Breast epithelium (tissue), 4 donors: ENCODE measurements at regions not wholly inside any gene's neighbourhood (a gene's known extent, or its start where the extent isn't known, plus 50 kb on each side); places are given as distances from the start of the nearest gene placed in this dataset.

Source experiments
- DNase-seq, 2 donors: peaks; one replicate each; pipeline ENCODE4 v3.0.0-alpha.2; 2019; ENCODE audit warnings: low spot score in 2 of 2
- H3K27ac ChIP-seq, 2 donors: fragments of 200-600 bp; sonication (generic) in 1 of 2; one replicate each; pipeline ENCODE4 v1.5.1; 2016 to 2019; ENCODE audit warnings: mild to moderate bottlenecking in 1 of 2
- H3K27me3 ChIP-seq, 2 donors: fragments of 200-600 bp; sonication (generic) in 1 of 2; one replicate each; pipeline versions ENCODE4 v1.5.1 to v1.6.0; 2017 to 2019; ENCODE audit warnings: control low read depth in 1 of 2, mild to moderate bottlenecking in 1 of 2
- H3K36me3 ChIP-seq: fragments of 200-600 bp; one replicate; pipeline ENCODE4 v1.5.1; 2019
- H3K4me1 ChIP-seq, 2 donors: fragments of 200-600 bp; sonication (generic); one replicate each; pipeline ENCODE4 v1.5.1; 2016 to 2019; ENCODE audit warnings: control low read depth in 1 of 2
- H3K4me3 ChIP-seq, 3 donors: fragments of 200-600 bp; sonication (generic); 1 replicate in 2 of 3; 2 replicates in 1 of 3; pipeline ENCODE4 v1.5.1; 2016 to 2019; ENCODE audit warnings: mild to moderate bottlenecking in 3 of 3, moderate library complexity in 2 of 3
- H3K9me3 ChIP-seq, 2 donors: fragments of 200-600 bp; sonication (generic) in 1 of 2; one replicate each; pipeline ENCODE4 v1.5.1; 2016 to 2019; ENCODE audit warnings: control low read depth in 1 of 2
- POLR2A ChIP-seq: fragments of 450-650 bp; IDR thresholded peaks from one replicate; pipeline ENCODE4 v1.6.1; 2016; ENCODE audit warnings: antibody characterized with exemption, mild to moderate bottlenecking, moderate library complexity
- POLR2AphosphoS5 ChIP-seq, 3 donors: sonication (generic); formaldehyde crosslinking; IDR thresholded peaks; one replicate each; pipeline ENCODE4 v1.6.1; 2017; ENCODE audit warnings: antibody characterized with exemption in 3 of 3
- intact Hi-C: fragments of 100-400 bp; cut with DNase I; formaldehyde crosslinking; loops from one replicate; pipeline ENCODE4 v1.15.1; 2023; ENCODE audit warnings: low total_unique reads
- TF ChIP-seq, protein P1 (sequence below), 3 donors: fragments of 450-650 bp; IDR thresholded peaks; one replicate each; pipeline ENCODE4 v1.5.1; 2016 to 2017; ENCODE audit warnings: antibody characterized with exemption in 3 of 3, mild to moderate bottlenecking in 3 of 3, moderate library complexity in 3 of 3

GRCh38 chr2:51225377-51225776 is 193.4 kb upstream of the NRXN1 start:
- Histone ChIP-seq H3K4me1 (no peaks in the 10 kb centered on the region), H3K27ac (no peak overlapping the region), H3K27me3 (no peaks in the 10 kb centered on the region), H3K36me3 (no peaks in the 10 kb centered on the region), H3K4me3 (no peak overlapping the region), H3K9me3 (no peaks in the 10 kb centered on the region)
- TF ChIP-seq POLR2AphosphoS5 (IDR thresholded peaks at IDR 0.05) (no peak), POLR2A (no peak)
- TF ChIP-seq, protein P1, sequence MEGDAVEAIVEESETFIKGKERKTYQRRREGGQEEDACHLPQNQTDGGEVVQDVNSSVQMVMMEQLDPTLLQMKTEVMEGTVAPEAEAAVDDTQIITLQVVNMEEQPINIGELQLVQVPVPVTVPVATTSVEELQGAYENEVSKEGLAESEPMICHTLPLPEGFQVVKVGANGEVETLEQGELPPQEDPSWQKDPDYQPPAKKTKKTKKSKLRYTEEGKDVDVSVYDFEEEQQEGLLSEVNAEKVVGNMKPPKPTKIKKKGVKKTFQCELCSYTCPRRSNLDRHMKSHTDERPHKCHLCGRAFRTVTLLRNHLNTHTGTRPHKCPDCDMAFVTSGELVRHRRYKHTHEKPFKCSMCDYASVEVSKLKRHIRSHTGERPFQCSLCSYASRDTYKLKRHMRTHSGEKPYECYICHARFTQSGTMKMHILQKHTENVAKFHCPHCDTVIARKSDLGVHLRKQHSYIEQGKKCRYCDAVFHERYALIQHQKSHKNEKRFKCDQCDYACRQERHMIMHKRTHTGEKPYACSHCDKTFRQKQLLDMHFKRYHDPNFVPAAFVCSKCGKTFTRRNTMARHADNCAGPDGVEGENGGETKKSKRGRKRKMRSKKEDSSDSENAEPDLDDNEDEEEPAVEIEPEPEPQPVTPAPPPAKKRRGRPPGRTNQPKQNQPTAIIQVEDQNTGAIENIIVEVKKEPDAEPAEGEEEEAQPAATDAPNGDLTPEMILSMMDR (IDR thresholded peaks at IDR 0.05): no peak
- intact Hi-C loops: no loop called here
- no peak for DNase-seq

- no peaks in the 10 kb centered on the region for H3K9me3 ChIP-seq
- TF ChIP-seq POLR2A: no peak
- TF ChIP-seq, protein P1 (IDR thresholded peaks at IDR 0.05): no peak
- TF ChIP-seq POLR2AphosphoS5 (IDR thresholded peaks at IDR 0.05): no peak
These were observed 192.9 kb upstream of the NRXN1 start for GRCh38 chr2:51224790-51225189.

GRCh38 chr2:51222106-51222505 is 190.2 kb upstream of the NRXN1 start:
- Histone ChIP-seq H3K27ac (no peak overlapping the region), H3K9me3 (no peaks in the 10 kb centered on the region), H3K4me3 (no peak overlapping the region), H3K27me3 (no peaks in the 10 kb centered on the region), H3K4me1 (no peaks in the 10 kb centered on the region), H3K36me3 (no peaks in the 10 kb centered on the region)
- DNase-seq: no peak
- intact Hi-C loops: no loop called here
- TF ChIP-seq POLR2A: no peak
- TF ChIP-seq, protein P1 (IDR thresholded peaks at IDR 0.05): no peak
- no peak for TF ChIP-seq POLR2AphosphoS5 (IDR thresholded peaks at IDR 0.05)

More at GRCh38 chr2:51224790-51225189, 192.9 kb upstream of the NRXN1 start:
- H3K27ac ChIP-seq: no peak overlapping the region
- no peak for DNase-seq
- no peaks in the 10 kb centered on the region for H3K4me1 ChIP-seq
- intact Hi-C loops: no loop called here
- H3K36me3 ChIP-seq: no peaks in the 10 kb centered on the region
- H3K27me3 ChIP-seq: no peaks in the 10 kb centered on the region
- H3K4me3 ChIP-seq: no peak overlapping the region

- Histone ChIP-seq H3K9me3 (no peaks in the 10 kb centered on the region), H3K27ac (no peak overlapping the region), H3K27me3 (no peaks in the 10 kb centered on the region), H3K4me1 (no peaks in the 10 kb centered on the region), H3K36me3 (no peaks in the 10 kb centered on the region), H3K4me3 (no peak overlapping the region)
- TF ChIP-seq POLR2A (no peak), POLR2AphosphoS5 (IDR thresholded peaks at IDR 0.05) (no peak)
- TF ChIP-seq, protein P1 (IDR thresholded peaks at IDR 0.05): no peak
- intact Hi-C loops: no loop called here
- no peak for DNase-seq
These were observed 188.7 kb upstream of the NRXN1 start for GRCh38 chr2:51220606-51221005.

DNA sequence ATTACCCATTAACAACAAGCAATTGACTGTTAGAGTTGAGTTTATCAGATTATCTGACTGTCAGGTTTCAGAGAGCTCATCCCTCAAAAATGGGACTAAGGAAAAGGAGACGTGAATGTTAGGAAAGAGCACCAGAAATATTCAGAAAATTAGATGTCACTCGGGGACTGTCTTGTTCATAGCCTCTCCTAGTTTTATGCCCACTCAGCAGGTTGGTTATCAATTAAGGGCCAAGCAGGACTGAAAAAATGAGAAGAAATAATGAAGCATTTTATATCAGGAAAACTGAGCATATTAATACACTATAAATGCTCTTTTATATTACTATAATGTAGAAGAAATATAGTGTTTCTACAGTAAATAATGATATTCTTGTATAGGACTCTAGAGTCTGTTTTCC is 188.1 kb upstream of the NRXN1 start:
- no peaks in the 10 kb centered on the region for H3K4me1 ChIP-seq
- no peak overlapping the region for H3K4me3 ChIP-seq
- TF ChIP-seq, protein P1 (IDR thresholded peaks at IDR 0.05): no peak
- TF ChIP-seq POLR2AphosphoS5 (IDR thresholded peaks at IDR 0.05) (no peak), POLR2A (no peak)
- no peaks in the 10 kb centered on the region for H3K27me3 ChIP-seq
- DNase-seq: no peak
- intact Hi-C loops: no loop called here
- H3K9me3 ChIP-seq: no peaks in the 10 kb centered on the region
- H3K36me3 ChIP-seq: no peaks in the 10 kb centered on the region
- H3K27ac ChIP-seq: no peak overlapping the region
